Transverse colon (tissue), 4 donors: ENCODE measurements at regions not wholly inside any gene's neighbourhood (a gene's known extent, or its start where the extent isn't known, plus 50 kb on each side); places are given as distances from the start of the nearest gene placed in this dataset.

ENCODE experiments used
- DNase-seq: peaks from one replicate; pipeline ENCODE4 v3.0.0-alpha.2; 2019
- H3K27ac ChIP-seq, 4 donors: fragments of 200-600 bp; sonication (generic); 2 replicates each; pipeline ENCODE4 v1.5.1; 2016 to 2018; ENCODE audit warnings: inconsistent platforms in 4 of 4
- H3K27me3 ChIP-seq: fragments of 200-600 bp; sonication (generic); 2 replicates; pipeline ENCODE4 v1.5.1; 2017; ENCODE audit warnings: inconsistent platforms
- H3K36me3 ChIP-seq, 4 donors: fragments of 200-600 bp; sonication (generic); 2 replicates each; pipeline ENCODE4 v1.5.1; 2017 to 2019; ENCODE audit warnings: inconsistent platforms in 4 of 4
- H3K4me1 ChIP-seq, 4 donors: fragments of 200-600 bp; sonication (generic); 2 replicates each; pipeline ENCODE4 v1.5.1; 2017 to 2020; ENCODE audit warnings: inconsistent platforms in 4 of 4
- H3K4me3 ChIP-seq, 4 donors: fragments of 200-600 bp; sonication (generic); 1 replicate in 1 of 4; 2 replicates in 3 of 4; pipeline versions ENCODE4 v1.5.1 to v1.6.1; 2017 to 2019; ENCODE audit warnings: inconsistent platforms in 4 of 4
- H3K9me3 ChIP-seq, 2 donors: fragments of 200-600 bp; sonication (generic); 2 replicates each; pipeline ENCODE4 v1.5.1; 2017 to 2019; ENCODE audit warnings: inconsistent platforms in 2 of 2
- CTCF ChIP-seq, 5 experiments: fragments of 200-600 bp in 3 of 5; fragments of 450-650 bp in 2 of 5; sonication (generic) in 3 of 5; IDR thresholded peaks; 1 replicate in 2 of 5; 2 replicates in 3 of 5; pipeline ENCODE4 v1.5.1; 2016 to 2017; ENCODE audit warnings: antibody characterized with exemption in 5 of 5, inconsistent platforms in 3 of 5, mild to moderate bottlenecking in 2 of 5, moderate library complexity in 1 of 5
- EP300 ChIP-seq: sonication (generic); formaldehyde crosslinking; IDR thresholded peaks from one replicate; pipeline ENCODE4 v1.6.1; 2017; ENCODE audit warnings: antibody characterized with exemption, low read depth
- POLR2A ChIP-seq: fragments of 450-650 bp; IDR thresholded peaks from one replicate; pipeline ENCODE4 v1.6.1; 2016; ENCODE audit warnings: antibody characterized with exemption, mild to moderate bottlenecking, moderate library complexity
- POLR2AphosphoS5 ChIP-seq, 3 donors: sonication (generic); formaldehyde crosslinking; IDR thresholded peaks; one replicate each; pipeline ENCODE4 v1.6.1; 2016; ENCODE audit warnings: antibody characterized with exemption in 3 of 3
- WGBS, 2 donors: methylation state at CpG; one replicate each; pipeline ENCODE4 v1.1.5; 2018; ENCODE audit warnings: low coverage in 1 of 2; 5-methylcytosine and 5-hydroxymethylcytosine counted together
- in situ Hi-C, 4 donors: fragments of 200-750 bp; cut with MboI; loops; one replicate each; pipeline versions ENCODE4 v1.15.0 to v1.15.1; 2017; ENCODE audit warnings: low sequenced_read_pairs in 3 of 4, low pct_ligation_motif_present in 1 of 4, low pct_unique_long_range_greater_than_20kb in 1 of 4
- intact Hi-C: fragments of 100-400 bp; cut with DNase I; formaldehyde crosslinking; loops from one replicate; pipeline ENCODE4 v1.15.1; 2023; ENCODE audit warnings: low total_unique reads

GRCh38 chr5:57690724-57691123 is 208.1 kb upstream of the ACTBL2 start:
- Histone ChIP-seq H3K27me3 (no peaks in the 10 kb centered on the region), H3K9me3 (no peaks in the 10 kb centered on the region), H3K4me3 (no peak overlapping the region), H3K27ac (no peak overlapping the region), H3K36me3 (no peaks in the 10 kb centered on the region), H3K4me1 (peaks cover 0 to 4% (median 0%) of the 10 kb centered on the region in 4 donors)
- intact Hi-C loops (no loop called here), in situ Hi-C loops (no loop called here)
- TF ChIP-seq POLR2AphosphoS5 (IDR thresholded peaks at IDR 0.05) (no peak), POLR2A (no peak), CTCF (IDR thresholded peaks at IDR 0.05) (no peak), EP300 (no peak)
- 82 to 100% methylated on average over 2 of the region's 2 CpGs for WGBS, 2 donors
- no peak for DNase-seq

- H3K4me3 ChIP-seq: no peak overlapping the region
- H3K4me1 ChIP-seq: no peaks in the 10 kb centered on the region
- no peaks in the 10 kb centered on the region for H3K27me3 ChIP-seq
- TF ChIP-seq POLR2AphosphoS5 (IDR thresholded peaks at IDR 0.05): no peak
- TF ChIP-seq POLR2A: no peak
- TF ChIP-seq EP300: no peak
- no peak for TF ChIP-seq CTCF (IDR thresholded peaks at IDR 0.05)
- no peak for DNase-seq
- no peaks in the 10 kb centered on the region for H3K36me3 ChIP-seq
- WGBS, 2 donors: 95 to 96% methylated on average over 3 of the region's 3 CpGs
- H3K9me3 ChIP-seq: no peaks in the 10 kb centered on the region
- in situ Hi-C loops: no loop called here
- H3K27ac ChIP-seq: no peak overlapping the region
- intact Hi-C loops: no loop called here
Observed at GRCh38 chr5:57687596-57687995, 205.0 kb upstream of the ACTBL2 start.

GRCh38 chr5:57685516-57686255 is 203.1 kb upstream of the ACTBL2 start:
- WGBS, 2 donors: 74 to 82% methylated on average over 3 of the region's 3 CpGs

GRCh38 chr5:57684299-57684702 is 201.7 kb upstream of the ACTBL2 start:
- Histone ChIP-seq H3K4me3 (no peak overlapping the region), H3K4me1 (no peaks in the 10 kb centered on the region), H3K9me3 (no peaks in the 10 kb centered on the region), H3K36me3 (no peaks in the 10 kb centered on the region), H3K27ac (no peak overlapping the region), H3K27me3 (no peaks in the 10 kb centered on the region)
- intact Hi-C loops (loop anchor here (5.0 kb wide), 1 partner anchor 1502 kb away; no protein-coding TSS in a partner anchor), in situ Hi-C loops (no loop called here)
- DNase-seq: no peak
- TF ChIP-seq POLR2AphosphoS5 (IDR thresholded peaks at IDR 0.05) (no peak), EP300 (no peak), POLR2A (no peak)
- 50% methylated on average over 1 of the region's 1 CpG; no CpG with 5 or more reads in 1 of the 2 donors for WGBS, 2 donors

More at GRCh38 chr5:57685516-57686255, 203.1 kb upstream of the ACTBL2 start:
- Histone ChIP-seq H3K4me3 (no peak overlapping the region), H3K4me1 (no peaks in the 10 kb centered on the region), H3K9me3 (no peaks in the 10 kb centered on the region), H3K27ac (no peak overlapping the region), H3K27me3 (no peaks in the 10 kb centered on the region), H3K36me3 (no peaks in the 10 kb centered on the region)
- intact Hi-C loops: no loop called here
- in situ Hi-C loops: no loop called here
- TF ChIP-seq POLR2AphosphoS5 (IDR thresholded peaks at IDR 0.05) (no peak), POLR2A (no peak), EP300 (no peak), CTCF (IDR thresholded peaks at IDR 0.05) (no peak)
- DNase-seq: no peak
